ENCODE measurements at regions not wholly inside any gene's neighbourhood (a gene's known extent, or its start where the extent isn't known, plus 50 kb on each side); places are given as distances from the start of the nearest gene placed in this dataset.

DNA sequence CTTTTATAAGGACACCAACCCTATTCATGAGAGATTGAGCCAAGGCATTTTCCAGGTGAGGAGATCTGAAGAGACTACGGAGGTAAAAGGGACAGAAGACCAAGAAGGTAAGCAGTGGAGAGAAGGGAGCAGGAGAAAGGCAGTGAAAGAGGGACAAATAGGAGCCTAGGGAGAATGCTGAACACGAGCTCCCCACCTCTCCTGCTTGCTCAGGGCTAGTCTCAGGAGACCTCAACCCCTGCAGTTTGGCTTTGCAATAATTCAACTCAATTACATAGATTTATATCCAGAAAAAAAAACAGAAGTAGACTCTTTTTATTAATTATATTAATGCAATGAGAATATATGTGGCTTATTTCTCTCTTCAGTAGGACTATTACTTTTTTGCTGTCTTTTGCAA is 91.0 kb upstream of the DDX18 start:
- H3K27ac ChIP-seq, result no peak overlapping the region
- no peak overlapping the region for H3K4me3 ChIP-seq

- Histone ChIP-seq H3K4me3 (no peak overlapping the region), H3K27ac (no peak overlapping the region)
Measured at GRCh38 chr2:117723888-117724434, 90.5 kb upstream of the DDX18 start.

- no peak overlapping the region for H3K27ac ChIP-seq
- H3K4me3 ChIP-seq, result no peak overlapping the region
Measured at GRCh38 chr2:117726747-117727146, 87.7 kb upstream of the DDX18 start.

DNA sequence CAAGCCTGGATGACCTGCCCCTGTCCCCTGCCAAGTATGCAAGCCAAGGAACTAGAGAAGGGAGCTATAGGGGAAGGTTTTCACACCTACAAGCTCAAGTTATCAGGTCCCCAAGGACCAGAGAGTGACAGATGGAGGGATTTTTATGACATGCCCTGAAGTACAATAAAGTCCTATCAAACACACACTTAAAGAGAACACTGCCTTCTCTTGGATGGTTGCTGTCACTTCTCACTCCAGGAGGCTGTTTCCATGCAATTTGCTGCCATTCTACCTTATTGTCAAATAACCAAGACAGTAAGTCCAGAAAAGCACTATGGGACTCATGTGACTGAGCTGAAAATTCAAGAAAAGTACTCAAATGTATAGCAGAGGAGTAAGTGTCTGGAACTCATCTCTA is 76.6 kb upstream of the DDX18 start:
- H3K4me3 ChIP-seq, result no peak overlapping the region

GRCh38 chr2:117738991-117739839 is 75.3 kb upstream of the DDX18 start:
- Histone ChIP-seq H3K27ac (no peak overlapping the region), H3K4me3 (no peak overlapping the region)

More for the DNA sequence above, 76.6 kb upstream of the DDX18 start:
- no peak overlapping the region for H3K27ac ChIP-seq

GRCh38 chr2:117745537-117745936 is 69.0 kb upstream of the DDX18 start:
- no peak overlapping the region for H3K27ac ChIP-seq
- H3K4me3 ChIP-seq, result no peak overlapping the region

DNA sequence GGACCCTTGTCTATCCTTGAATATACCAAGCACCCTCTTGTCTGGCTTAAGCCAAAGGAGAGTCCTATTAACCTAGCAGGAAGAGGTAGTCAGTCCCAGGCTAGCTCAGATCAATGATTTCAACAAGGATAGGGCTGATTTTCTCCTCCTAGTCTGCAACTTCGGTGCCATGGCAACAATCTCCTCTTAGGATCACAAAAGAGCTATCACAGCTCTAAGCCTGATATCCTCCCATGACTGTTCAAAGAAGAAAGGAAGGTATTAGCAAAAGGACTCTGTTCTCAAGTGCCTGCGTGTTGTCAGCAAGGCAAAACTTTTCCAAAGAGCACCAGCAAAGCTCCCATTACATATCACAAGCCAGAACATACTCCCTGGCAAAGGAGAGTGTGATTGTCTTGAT is 58.7 kb upstream of the DDX18 start:
- H3K27ac ChIP-seq, result no peak overlapping the region

GRCh38 chr2:117760916-117761315 is 53.6 kb upstream of the DDX18 start:
- H3K4me3 ChIP-seq, result no peak overlapping the region

More for the DNA sequence above, 58.7 kb upstream of the DDX18 start:
- no peak overlapping the region for H3K4me3 ChIP-seq

GRCh38 chr2:117762454-117762853 is 52.0 kb upstream of the DDX18 start:
- Histone ChIP-seq H3K27ac (no peak overlapping the region), H3K4me3 (no peak overlapping the region)

More at GRCh38 chr2:117760916-117761315, 53.6 kb upstream of the DDX18 start:
- H3K27ac ChIP-seq, result no peak overlapping the region

GRCh38 chr2:117763804-117764203 is 50.7 kb upstream of the DDX18 start:
- no peak overlapping the region for H3K4me3 ChIP-seq
- H3K27ac ChIP-seq, result no peak overlapping the region

Data from skin epidermis (tissue), 12 donors.